WTC11 (cell line): ENCODE measurements at regions not wholly inside any gene's neighbourhood (a gene's known extent, or its start where the extent isn't known, plus 50 kb on each side); places are given as distances from the start of the nearest gene placed in this dataset.

Source experiments
- CREB1 ChIP-seq: sonication (generic); formaldehyde crosslinking; IDR thresholded peaks from 2 replicates; pipeline ENCODE4 v1.8.0; 2023; ENCODE audit warnings: mild to moderate bottlenecking, missing genetic modification reagents
- FOXP1 ChIP-seq: sonication (generic); formaldehyde crosslinking; IDR thresholded peaks from 2 replicates; pipeline ENCODE4 v1.8.0; 2022; ENCODE audit warnings: missing genetic modification reagents, mild to moderate bottlenecking, moderate library complexity, borderline replicate concordance
- NR2C2 ChIP-seq: sonication (generic); formaldehyde crosslinking; IDR thresholded peaks from 2 replicates; pipeline ENCODE4 v1.8.0; 2022; ENCODE audit warnings: mild to moderate bottlenecking, missing genetic modification reagents
- NR3C1 ChIP-seq: sonication (generic); formaldehyde crosslinking; conservative IDR thresholded peaks from 2 replicates; pipeline ENCODE4 v1.8.1; 2023; ENCODE audit warnings: low read depth, mild to moderate bottlenecking, missing genetic modification reagents
- RORB ChIP-seq: fragments of 250-450 bp; sonication (Bioruptor Pico); IDR thresholded peaks from 2 replicates; pipeline ENCODE4 v1.9.0; 2021; ENCODE audit warnings: mild to moderate bottlenecking
- TCF7 ChIP-seq: sonication (generic); formaldehyde crosslinking; IDR thresholded peaks from 2 replicates; pipeline ENCODE4 v1.8.0; 2022; ENCODE audit warnings: mild to moderate bottlenecking, low read depth, missing genetic modification reagents, moderate library complexity
- TF ChIP-seq, protein P1 (sequence below): fragments of 200-600 bp; IDR thresholded peaks from 2 replicates; pipeline ENCODE4 v1.8.0; 2022; ENCODE audit warnings: antibody characterized with exemption
- TF ChIP-seq, protein P2 (sequence below): sonication (generic); formaldehyde crosslinking; IDR thresholded peaks from 2 replicates; pipeline ENCODE4 v1.8.0; 2022; ENCODE audit warnings: mild to moderate bottlenecking, missing genetic modification reagents
- TF ChIP-seq, protein P3 (sequence below): fragments of 250-450 bp; sonication (Bioruptor Pico); IDR thresholded peaks from 2 replicates; pipeline ENCODE4 v1.9.0; 2021; ENCODE audit warnings: mild to moderate bottlenecking, borderline replicate concordance
- TF ChIP-seq, protein P4 (sequence below): sonication (generic); formaldehyde crosslinking; IDR thresholded peaks from 2 replicates; pipeline ENCODE4 v1.8.0; 2022; ENCODE audit warnings: missing genetic modification reagents

DNA sequence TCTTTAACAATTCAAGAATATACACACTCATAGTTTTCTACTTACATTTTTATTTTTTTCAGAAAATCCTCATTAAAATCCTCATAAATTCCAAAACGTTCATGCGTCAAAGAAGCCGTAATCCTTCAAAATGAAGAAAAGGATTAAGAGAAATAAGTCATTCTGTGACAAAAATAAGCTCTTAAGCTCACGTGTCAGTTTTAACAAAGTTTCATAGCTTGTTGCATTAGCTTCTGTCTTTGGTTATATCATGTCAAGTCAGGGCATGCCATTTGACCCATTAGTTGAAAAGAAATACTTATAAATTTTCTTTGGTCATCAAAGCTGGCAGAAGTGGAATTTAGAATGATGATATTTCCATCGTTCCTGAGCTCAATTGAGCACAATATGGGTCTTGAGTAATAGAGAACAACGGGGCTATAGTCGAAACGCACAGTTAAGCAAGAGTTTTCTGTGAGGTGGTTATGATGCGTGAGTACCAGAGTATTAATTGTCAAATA lies 185.2 kb upstream of the CTSO start:
- TF ChIP-seq, protein P1, sequence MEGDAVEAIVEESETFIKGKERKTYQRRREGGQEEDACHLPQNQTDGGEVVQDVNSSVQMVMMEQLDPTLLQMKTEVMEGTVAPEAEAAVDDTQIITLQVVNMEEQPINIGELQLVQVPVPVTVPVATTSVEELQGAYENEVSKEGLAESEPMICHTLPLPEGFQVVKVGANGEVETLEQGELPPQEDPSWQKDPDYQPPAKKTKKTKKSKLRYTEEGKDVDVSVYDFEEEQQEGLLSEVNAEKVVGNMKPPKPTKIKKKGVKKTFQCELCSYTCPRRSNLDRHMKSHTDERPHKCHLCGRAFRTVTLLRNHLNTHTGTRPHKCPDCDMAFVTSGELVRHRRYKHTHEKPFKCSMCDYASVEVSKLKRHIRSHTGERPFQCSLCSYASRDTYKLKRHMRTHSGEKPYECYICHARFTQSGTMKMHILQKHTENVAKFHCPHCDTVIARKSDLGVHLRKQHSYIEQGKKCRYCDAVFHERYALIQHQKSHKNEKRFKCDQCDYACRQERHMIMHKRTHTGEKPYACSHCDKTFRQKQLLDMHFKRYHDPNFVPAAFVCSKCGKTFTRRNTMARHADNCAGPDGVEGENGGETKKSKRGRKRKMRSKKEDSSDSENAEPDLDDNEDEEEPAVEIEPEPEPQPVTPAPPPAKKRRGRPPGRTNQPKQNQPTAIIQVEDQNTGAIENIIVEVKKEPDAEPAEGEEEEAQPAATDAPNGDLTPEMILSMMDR: no peak
- TF ChIP-seq, protein P2, sequence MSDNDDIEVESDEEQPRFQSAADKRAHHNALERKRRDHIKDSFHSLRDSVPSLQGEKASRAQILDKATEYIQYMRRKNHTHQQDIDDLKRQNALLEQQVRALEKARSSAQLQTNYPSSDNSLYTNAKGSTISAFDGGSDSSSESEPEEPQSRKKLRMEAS (CRISPR knock-in tag): no peak
- TF ChIP-seq, protein P3, sequence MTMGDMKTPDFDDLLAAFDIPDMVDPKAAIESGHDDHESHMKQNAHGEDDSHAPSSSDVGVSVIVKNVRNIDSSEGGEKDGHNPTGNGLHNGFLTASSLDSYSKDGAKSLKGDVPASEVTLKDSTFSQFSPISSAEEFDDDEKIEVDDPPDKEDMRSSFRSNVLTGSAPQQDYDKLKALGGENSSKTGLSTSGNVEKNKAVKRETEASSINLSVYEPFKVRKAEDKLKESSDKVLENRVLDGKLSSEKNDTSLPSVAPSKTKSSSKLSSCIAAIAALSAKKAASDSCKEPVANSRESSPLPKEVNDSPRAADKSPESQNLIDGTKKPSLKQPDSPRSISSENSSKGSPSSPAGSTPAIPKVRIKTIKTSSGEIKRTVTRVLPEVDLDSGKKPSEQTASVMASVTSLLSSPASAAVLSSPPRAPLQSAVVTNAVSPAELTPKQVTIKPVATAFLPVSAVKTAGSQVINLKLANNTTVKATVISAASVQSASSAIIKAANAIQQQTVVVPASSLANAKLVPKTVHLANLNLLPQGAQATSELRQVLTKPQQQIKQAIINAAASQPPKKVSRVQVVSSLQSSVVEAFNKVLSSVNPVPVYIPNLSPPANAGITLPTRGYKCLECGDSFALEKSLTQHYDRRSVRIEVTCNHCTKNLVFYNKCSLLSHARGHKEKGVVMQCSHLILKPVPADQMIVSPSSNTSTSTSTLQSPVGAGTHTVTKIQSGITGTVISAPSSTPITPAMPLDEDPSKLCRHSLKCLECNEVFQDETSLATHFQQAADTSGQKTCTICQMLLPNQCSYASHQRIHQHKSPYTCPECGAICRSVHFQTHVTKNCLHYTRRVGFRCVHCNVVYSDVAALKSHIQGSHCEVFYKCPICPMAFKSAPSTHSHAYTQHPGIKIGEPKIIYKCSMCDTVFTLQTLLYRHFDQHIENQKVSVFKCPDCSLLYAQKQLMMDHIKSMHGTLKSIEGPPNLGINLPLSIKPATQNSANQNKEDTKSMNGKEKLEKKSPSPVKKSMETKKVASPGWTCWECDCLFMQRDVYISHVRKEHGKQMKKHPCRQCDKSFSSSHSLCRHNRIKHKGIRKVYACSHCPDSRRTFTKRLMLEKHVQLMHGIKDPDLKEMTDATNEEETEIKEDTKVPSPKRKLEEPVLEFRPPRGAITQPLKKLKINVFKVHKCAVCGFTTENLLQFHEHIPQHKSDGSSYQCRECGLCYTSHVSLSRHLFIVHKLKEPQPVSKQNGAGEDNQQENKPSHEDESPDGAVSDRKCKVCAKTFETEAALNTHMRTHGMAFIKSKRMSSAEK (CRISPR knock-in tag): no peak
- TF ChIP-seq RORB (CRISPR knock-in tag): no peak
- TF ChIP-seq NR2C2 (CRISPR knock-in tag): no peak
- no peak for TF ChIP-seq NR3C1 (CRISPR knock-in tag)
- TF ChIP-seq TCF7 (CRISPR knock-in tag): no peak
- TF ChIP-seq CREB1 (CRISPR knock-in tag): no peak
- TF ChIP-seq FOXP1 (CRISPR knock-in tag): no peak
- TF ChIP-seq, protein P4, sequence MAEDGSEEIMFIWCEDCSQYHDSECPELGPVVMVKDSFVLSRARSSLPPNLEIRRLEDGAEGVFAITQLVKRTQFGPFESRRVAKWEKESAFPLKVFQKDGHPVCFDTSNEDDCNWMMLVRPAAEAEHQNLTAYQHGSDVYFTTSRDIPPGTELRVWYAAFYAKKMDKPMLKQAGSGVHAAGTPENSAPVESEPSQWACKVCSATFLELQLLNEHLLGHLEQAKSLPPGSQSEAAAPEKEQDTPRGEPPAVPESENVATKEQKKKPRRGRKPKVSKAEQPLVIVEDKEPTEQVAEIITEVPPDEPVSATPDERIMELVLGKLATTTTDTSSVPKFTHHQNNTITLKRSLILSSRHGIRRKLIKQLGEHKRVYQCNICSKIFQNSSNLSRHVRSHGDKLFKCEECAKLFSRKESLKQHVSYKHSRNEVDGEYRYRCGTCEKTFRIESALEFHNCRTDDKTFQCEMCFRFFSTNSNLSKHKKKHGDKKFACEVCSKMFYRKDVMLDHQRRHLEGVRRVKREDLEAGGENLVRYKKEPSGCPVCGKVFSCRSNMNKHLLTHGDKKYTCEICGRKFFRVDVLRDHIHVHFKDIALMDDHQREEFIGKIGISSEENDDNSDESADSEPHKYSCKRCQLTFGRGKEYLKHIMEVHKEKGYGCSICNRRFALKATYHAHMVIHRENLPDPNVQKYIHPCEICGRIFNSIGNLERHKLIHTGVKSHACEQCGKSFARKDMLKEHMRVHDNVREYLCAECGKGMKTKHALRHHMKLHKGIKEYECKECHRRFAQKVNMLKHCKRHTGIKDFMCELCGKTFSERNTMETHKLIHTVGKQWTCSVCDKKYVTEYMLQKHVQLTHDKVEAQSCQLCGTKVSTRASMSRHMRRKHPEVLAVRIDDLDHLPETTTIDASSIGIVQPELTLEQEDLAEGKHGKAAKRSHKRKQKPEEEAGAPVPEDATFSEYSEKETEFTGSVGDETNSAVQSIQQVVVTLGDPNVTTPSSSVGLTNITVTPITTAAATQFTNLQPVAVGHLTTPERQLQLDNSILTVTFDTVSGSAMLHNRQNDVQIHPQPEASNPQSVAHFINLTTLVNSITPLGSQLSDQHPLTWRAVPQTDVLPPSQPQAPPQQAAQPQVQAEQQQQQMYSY (CRISPR knock-in tag): no peak
